C4-2B (cell line): ENCODE measurements at regions not wholly inside any gene's neighbourhood (a gene's known extent, or its start where the extent isn't known, plus 50 kb on each side); places are given as distances from the start of the nearest gene placed in this dataset.

Experiments
- ZFX ChIP-seq: fragments of 450-650 bp; IDR thresholded peaks from 2 replicates; pipeline ENCODE4 v1.6.1; 2017
- TF ChIP-seq, protein P1 (sequence below): fragments of 450-650 bp; conservative IDR thresholded peaks from 2 replicates; pipeline ENCODE4 v1.5.1; 2017; ENCODE audit warnings: mild to moderate bottlenecking

DNA sequence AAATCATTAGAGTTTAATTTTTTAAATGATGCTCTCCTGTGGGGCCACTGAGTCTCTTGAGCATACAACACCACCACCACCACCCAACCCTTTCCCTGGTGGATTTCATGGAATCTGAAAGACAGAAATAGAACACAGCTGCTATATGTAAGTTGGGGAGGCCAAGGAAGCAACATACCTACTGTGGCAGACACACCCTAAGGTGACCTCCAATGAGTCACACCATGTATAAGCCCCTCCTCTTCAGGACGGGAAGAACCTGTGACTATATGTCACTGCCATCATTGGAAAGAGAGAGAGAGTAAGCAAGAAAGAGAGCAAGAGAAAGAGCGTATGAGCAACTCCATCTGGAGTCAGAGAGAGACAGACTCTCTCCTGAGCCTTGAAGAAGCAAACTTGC lies 172.4 kb upstream of the NFE2L3 start:
- TF ChIP-seq, protein P1, sequence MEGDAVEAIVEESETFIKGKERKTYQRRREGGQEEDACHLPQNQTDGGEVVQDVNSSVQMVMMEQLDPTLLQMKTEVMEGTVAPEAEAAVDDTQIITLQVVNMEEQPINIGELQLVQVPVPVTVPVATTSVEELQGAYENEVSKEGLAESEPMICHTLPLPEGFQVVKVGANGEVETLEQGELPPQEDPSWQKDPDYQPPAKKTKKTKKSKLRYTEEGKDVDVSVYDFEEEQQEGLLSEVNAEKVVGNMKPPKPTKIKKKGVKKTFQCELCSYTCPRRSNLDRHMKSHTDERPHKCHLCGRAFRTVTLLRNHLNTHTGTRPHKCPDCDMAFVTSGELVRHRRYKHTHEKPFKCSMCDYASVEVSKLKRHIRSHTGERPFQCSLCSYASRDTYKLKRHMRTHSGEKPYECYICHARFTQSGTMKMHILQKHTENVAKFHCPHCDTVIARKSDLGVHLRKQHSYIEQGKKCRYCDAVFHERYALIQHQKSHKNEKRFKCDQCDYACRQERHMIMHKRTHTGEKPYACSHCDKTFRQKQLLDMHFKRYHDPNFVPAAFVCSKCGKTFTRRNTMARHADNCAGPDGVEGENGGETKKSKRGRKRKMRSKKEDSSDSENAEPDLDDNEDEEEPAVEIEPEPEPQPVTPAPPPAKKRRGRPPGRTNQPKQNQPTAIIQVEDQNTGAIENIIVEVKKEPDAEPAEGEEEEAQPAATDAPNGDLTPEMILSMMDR, result no peak
- TF ChIP-seq ZFX, result no peak
